ENCODE measurements at regions not wholly inside any gene's neighbourhood (a gene's known extent, or its start where the extent isn't known, plus 50 kb on each side); places are given as distances from the start of the nearest gene placed in this dataset.
"Not testable (repeated sequence)": the region's sequence is repeated elsewhere in the genome, so short reads cannot be mapped to it uniquely, and the experiment has no call there.

GRCh38 chr14:83017296-83017695 is 1483.6 kb upstream of the SEL1L start:
- no peak for DNase-seq (ENCODE audit: low spot score)
- ATAC-seq = no peak

GRCh38 chr14:83019744-83020414 is 1486.2 kb upstream of the SEL1L start:
- ATAC-seq (no peak), DNase-seq (ENCODE audit: low spot score) (no peak)

DNA sequence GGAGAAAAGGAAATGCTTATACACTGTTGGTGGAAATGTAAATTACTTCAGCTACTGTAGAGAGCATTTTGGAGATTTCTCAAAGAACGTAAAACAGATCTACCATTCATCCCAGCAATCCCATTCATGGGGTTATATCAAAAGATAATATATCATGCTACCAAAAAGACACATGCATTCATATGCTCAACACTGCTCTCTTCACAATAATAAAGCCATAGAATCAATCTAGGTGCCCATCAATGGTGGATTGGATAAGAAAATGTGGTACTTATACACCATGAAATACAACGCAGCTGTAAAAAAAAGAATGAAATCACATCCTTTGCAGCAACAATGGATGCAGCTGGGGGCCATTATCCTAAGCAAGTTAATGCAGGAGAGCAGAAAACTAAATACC is 1487.7 kb upstream of the SEL1L start:
- no peak for DNase-seq (ENCODE audit: low spot score)
- ATAC-seq = no peak

DNA sequence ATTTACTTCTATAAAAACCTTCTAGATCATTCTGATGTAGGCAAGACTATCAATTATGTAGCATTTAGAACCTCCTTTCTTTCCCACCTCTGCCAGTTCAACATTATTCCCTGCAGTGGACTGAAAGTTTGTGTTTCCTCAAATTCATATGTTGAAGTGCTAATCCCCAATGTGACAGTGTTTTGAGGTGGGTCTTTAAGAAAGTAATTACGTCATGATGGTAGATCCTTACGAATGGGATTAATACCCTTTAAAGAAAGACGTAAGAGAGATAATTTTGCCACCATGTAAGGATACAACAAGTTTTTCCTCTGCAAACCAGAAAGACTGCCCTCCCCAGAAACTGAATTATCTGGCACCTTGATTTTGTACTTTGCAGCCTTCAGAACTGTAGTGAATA is 1489.7 kb upstream of the SEL1L start:
- ATAC-seq = no peak
- DNase-seq (ENCODE audit: low spot score) = no peak

DNA sequence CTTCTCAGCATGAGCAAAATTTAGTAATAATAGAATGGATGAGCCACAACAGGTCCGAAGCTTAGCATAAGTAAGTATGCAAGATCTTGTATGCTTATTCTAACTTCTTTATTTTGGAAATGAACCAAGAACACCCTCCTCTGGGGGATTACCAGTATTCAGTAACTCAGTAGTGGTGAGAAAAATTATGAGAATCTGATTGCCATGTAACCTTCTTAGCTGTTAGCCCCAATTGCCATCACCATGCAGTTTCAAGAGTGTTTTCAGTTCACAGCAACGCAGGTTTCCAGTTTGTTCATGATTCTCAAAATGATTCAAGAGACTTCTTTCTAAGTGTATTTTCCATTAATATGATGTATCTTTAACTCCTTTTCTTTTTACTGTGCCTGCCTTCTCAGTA is 1507.6 kb upstream of the SEL1L start:
- no peak for DNase-seq (ENCODE audit: low spot score)
- ATAC-seq = no peak

DNA sequence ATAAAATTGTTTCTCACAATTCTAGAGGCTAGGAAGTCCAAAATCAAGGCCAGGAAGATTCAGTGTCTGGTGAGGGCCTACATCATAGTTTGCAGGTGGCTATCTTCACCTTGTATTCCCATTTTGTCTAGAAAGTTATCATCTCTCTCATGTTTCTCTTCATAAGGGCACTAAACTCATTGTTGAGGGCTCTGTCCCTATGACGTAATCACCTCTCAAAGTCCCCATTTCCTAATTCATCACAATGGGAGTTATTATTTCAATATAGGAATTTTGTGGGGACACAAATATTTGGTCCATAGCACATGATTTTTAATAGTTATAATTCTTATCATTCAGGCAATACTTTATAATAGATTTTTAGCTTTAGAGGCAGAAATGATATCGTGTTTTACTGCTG is 1509.2 kb upstream of the SEL1L start:
- no peak for DNase-seq (ENCODE audit: low spot score)
- no peak for ATAC-seq

- ATAC-seq (no peak), DNase-seq (ENCODE audit: low spot score) (no peak)
Observed at GRCh38 chr14:83044001-83044400, 1510.3 kb upstream of the SEL1L start.

DNA sequence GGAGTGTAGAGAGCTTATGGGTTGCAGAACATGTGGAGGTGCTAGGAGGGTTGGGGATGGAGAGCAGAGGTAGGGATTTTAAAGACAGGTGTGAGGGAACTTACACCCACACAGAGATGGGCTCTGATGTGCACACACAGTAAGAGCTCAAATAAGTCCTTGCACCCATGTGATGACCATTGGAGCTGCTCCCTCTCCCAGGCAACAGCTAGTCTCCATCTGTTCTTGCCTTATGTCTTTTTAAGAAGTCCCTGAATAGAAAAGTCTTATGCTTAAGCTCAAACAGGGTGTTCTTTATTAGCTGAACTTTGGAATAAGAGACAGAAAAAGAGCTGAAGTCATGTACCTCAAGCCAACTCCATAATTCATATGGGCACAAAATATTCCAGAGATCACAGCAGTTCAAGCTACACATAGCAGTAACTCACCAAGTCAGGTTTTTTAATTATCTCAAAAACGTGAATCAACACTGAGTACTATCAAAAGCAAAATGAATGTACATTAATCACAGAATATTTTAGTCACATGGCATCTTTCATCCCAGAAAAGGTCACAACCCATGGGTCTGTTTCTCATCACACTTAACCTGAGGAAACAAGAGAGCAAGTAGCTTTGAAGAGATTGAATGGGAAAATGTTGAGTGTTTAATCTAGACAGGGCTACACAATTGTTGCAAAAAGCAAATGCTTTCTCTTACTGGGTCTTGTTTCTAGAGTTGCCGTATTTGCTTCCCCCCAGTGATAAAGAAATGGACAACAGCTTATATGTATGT is 1513.6 kb upstream of the SEL1L start:
- no peak for ATAC-seq
- DNase-seq (ENCODE audit: low spot score) = no peak

GRCh38 chr14:83053022-83053710 is 1519.5 kb upstream of the SEL1L start:
- no peak for ATAC-seq
- no peak for DNase-seq (ENCODE audit: low spot score)

DNA sequence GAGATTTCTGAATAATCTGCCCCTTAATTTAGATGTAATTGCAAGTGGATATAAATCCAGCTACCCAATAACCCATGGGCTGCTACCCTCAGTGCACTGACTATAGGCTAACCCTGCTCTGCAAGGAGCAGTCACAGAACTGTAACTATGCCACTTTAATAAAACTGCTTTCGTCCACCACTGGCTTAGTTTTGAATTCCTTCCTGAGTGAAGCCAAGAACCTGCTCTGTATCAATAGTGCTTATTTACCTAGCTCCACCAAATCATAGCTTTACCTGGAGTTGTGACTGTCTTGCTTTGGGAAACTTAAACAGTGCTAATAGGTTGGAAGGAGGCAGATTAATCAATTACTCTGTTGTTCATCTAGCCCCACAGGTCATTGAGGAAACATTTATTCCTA is 1524.4 kb upstream of the SEL1L start:
- ATAC-seq (no peak), DNase-seq (ENCODE audit: low spot score) (no peak)

- DNase-seq (ENCODE audit: low spot score) (no peak), ATAC-seq (peak; percentile 68)
Observed at GRCh38 chr14:83071888-83072501, 1538.3 kb upstream of the SEL1L start.

- no peak for ATAC-seq
- no peak for DNase-seq (ENCODE audit: low spot score)
Observed at GRCh38 chr14:83085136-83085535, 1551.5 kb upstream of the SEL1L start.

- DNase-seq (ENCODE audit: low spot score) = no peak
- ATAC-seq = no peak
Observed at GRCh38 chr14:83085725-83086124, 1552.1 kb upstream of the SEL1L start.

- DNase-seq (ENCODE audit: low spot score); ATAC-seq: not testable (repeated sequence)
Observed at GRCh38 chr14:83091991-83092956, 1558.6 kb upstream of the SEL1L start.

DNA sequence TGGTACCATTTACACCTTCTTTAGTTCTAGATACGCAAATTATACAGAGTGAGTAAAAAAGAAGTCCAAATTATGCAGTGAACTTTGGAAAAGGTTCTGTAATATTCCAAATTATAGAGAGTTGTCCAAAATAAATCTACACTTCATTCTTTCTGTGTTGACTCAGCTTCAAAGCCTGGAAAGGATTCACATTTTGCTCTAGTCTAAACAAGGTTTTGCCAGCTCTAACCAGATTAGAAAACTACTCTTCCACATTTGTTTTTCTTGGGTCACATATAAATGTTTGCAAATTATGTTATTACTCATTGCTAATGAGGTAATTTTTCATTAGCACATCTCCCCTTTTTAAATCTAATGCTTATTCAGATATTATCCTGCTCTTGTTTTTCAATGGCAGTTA is 1562.4 kb upstream of the SEL1L start:
- no peak for ATAC-seq
- DNase-seq (ENCODE audit: low spot score) = no peak

- DNase-seq (ENCODE audit: low spot score) = no peak
- no peak for ATAC-seq
Observed at GRCh38 chr14:83101846-83102245, 1568.2 kb upstream of the SEL1L start.

DNA sequence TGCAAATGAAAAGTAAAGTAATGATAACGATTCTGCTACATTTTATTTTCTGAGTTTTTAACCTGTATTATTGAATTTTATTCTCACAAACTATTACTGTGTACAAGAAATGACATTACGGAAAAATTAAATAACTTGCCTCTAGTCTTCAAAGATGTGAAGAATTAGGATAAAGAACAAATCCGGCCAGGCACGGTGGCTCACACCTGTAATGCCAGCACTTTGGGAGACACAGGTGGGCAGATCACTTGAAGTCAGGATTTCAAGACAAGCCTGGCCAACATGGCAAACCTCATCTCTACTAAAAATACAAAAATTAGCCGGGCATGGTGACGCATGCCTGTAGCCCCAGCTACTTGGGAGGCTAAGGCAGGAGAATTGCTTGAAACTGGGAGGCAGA is 1584.4 kb upstream of the SEL1L start:
- DNase-seq (ENCODE audit: low spot score) (no peak), ATAC-seq (no peak)

GRCh38 chr14:83120187-83120586 is 1586.5 kb upstream of the SEL1L start:
- no peak for ATAC-seq

GRCh38 chr14:83126076-83126475 is 1592.4 kb upstream of the SEL1L start:
- no peak for DNase-seq (ENCODE audit: low spot score)
- no peak for ATAC-seq

More at GRCh38 chr14:83120187-83120586, 1586.5 kb upstream of the SEL1L start:
- no peak for DNase-seq (ENCODE audit: low spot score)

GRCh38 chr14:83128783-83129182 is 1595.1 kb upstream of the SEL1L start:
- no peak for DNase-seq (ENCODE audit: low spot score)

More at GRCh38 chr14:83128783-83129182, 1595.1 kb upstream of the SEL1L start:
- ATAC-seq = no peak
